Naive thymus-derived CD4-positive, alpha-beta T cell (primary cell): ENCODE measurements at regions not wholly inside any gene's neighbourhood (a gene's known extent, or its start where the extent isn't known, plus 50 kb on each side); places are given as distances from the start of the nearest gene placed in this dataset.

Experiments
- ATAC-seq: fragments of 150-1000 bp; cut with Tn5 transposase; 2 replicates; pipeline ENCODE4 v1.10.0; 2021; ENCODE audit warnings: mild to moderate bottlenecking, moderate library complexity
- CTCF ChIA-PET: fragments of 350-600 bp; sonication (Branson Sonifier 250); formaldehyde crosslinking; loops from one replicate; lab custom pipeline; 2021; ENCODE audit warnings: antibody characterized with exemption; lab: Charles Lee
- POLR2A ChIA-PET: fragments of 350-600 bp; sonication (Branson Sonifier 250); formaldehyde crosslinking; loops from one replicate; lab custom pipeline; 2021; ENCODE audit warnings: antibody characterized with exemption, inconsistent platforms; lab: Charles Lee
- DNase-seq, 9 donors: peaks; one replicate each; pipeline versions ENCODE4 v3.0.0 to v3.0.0-alpha.2; 2020 to 2022; ENCODE audit warnings: mixed read lengths in 1 of 9
- H3K27ac ChIP-seq: one replicate; pipeline ENCODE4 v1.7.0; 2013; ENCODE audit warnings: mild to moderate bottlenecking, low read depth, low read length, moderate library complexity
- H3K27me3 ChIP-seq, 2 donors: one replicate each; pipeline ENCODE4 v1.7.0; 2013; ENCODE audit warnings: low read length in 2 of 2, mild to moderate bottlenecking in 2 of 2, moderate library complexity in 2 of 2; ENCODE audit not compliant: control insufficient read depth in 2 of 2, insufficient read depth in 2 of 2
- H3K36me3 ChIP-seq, 3 experiments: 1 replicate in 2 of 3; 2 replicates in 1 of 3; pipeline ENCODE4 v1.7.0; 2013; ENCODE audit warnings: low read length in 3 of 3, mild to moderate bottlenecking in 3 of 3, moderate library complexity in 1 of 3; ENCODE audit not compliant: insufficient read depth in 3 of 3, control insufficient read depth in 2 of 3
- H3K4me1 ChIP-seq, 2 donors: one replicate each; pipeline ENCODE4 v1.7.0; 2013; ENCODE audit warnings: low read length in 2 of 2, mild to moderate bottlenecking in 2 of 2, moderate library complexity in 1 of 2; ENCODE audit not compliant: control insufficient read depth in 2 of 2, insufficient read depth in 2 of 2
- H3K4me3 ChIP-seq: 2 replicates; pipeline ENCODE4 v1.7.0; 2013; ENCODE audit warnings: mild to moderate bottlenecking, low read length
- H3K9me3 ChIP-seq, 3 experiments: 1 replicate in 2 of 3; 2 replicates in 1 of 3; pipeline ENCODE4 v1.7.0; 2013; ENCODE audit warnings: low read length in 3 of 3; ENCODE audit not compliant: control insufficient read depth in 2 of 3
- H3K27ac Mint-ChIP-seq, 9 donors: one replicate each; pipeline ENCODE4 v1.8.0; 2020 to 2022; ENCODE audit warnings: mixed read lengths in 9 of 9, mild to moderate bottlenecking in 8 of 9, moderate library complexity in 5 of 9, inconsistent platforms in 2 of 9
- H3K27me3 Mint-ChIP-seq, 5 donors: one replicate each; pipeline ENCODE4 v1.8.0; 2021 to 2022; ENCODE audit warnings: mixed read lengths in 5 of 5, mild to moderate bottlenecking in 1 of 5
- H3K36me3 Mint-ChIP-seq, 5 donors: one replicate each; pipeline ENCODE4 v1.8.0; 2020 to 2022; ENCODE audit warnings: mixed read lengths in 5 of 5, mild to moderate bottlenecking in 3 of 5, inconsistent platforms in 1 of 5
- H3K4me1 Mint-ChIP-seq, 7 donors: one replicate each; pipeline ENCODE4 v1.8.0; 2020 to 2022; ENCODE audit warnings: mixed read lengths in 7 of 7, mild to moderate bottlenecking in 3 of 7, inconsistent platforms in 1 of 7
- H3K4me3 Mint-ChIP-seq, 10 donors: one replicate each; pipeline ENCODE4 v1.8.0; 2020 to 2022; ENCODE audit warnings: mild to moderate bottlenecking in 10 of 10, mixed read lengths in 10 of 10, moderate library complexity in 6 of 10, inconsistent platforms in 2 of 10
- H3K9me3 Mint-ChIP-seq, 11 donors: one replicate each; pipeline ENCODE4 v1.8.0; 2020 to 2022; ENCODE audit warnings: mixed read lengths in 11 of 11, mild to moderate bottlenecking in 4 of 11, inconsistent platforms in 1 of 11, moderate library complexity in 1 of 11
- intact Hi-C, 2 donors: fragments of 100-400 bp; cut with micrococcal nuclease; formaldehyde crosslinking; loops; one replicate each; pipeline ENCODE4 v1.15.1; 2023

- Histone ChIP-seq H3K27ac (no peak overlapping the region), H3K36me3 (no peaks in the 10 kb centered on the region), H3K9me3 (no peaks in the 10 kb centered on the region), H3K4me3 (no peak overlapping the region), H3K27me3 (no peaks in the 10 kb centered on the region), H3K4me1 (no peaks in the 10 kb centered on the region)
- no peak for ATAC-seq
- CTCF ChIA-PET: no interaction called here
- no peaks in the 10 kb centered on the region for H3K36me3 Mint-ChIP-seq
- H3K4me3 Mint-ChIP-seq: no peak overlapping the region
- H3K9me3 Mint-ChIP-seq: no peaks in the 10 kb centered on the region
- no peak overlapping the region for H3K27ac Mint-ChIP-seq
- no peaks in the 10 kb centered on the region for H3K4me1 Mint-ChIP-seq
- peaks cover 0 to 20% (median 0%) of the 10 kb centered on the region in 5 donors for H3K27me3 Mint-ChIP-seq
- DNase-seq: no peak
- intact Hi-C loops: no loop called here
- POLR2A ChIA-PET: no interaction called here
These were observed 282.7 kb upstream of the VLDLR start for GRCh38 chr9:2338777-2339365.

- ATAC-seq (no peak), DNase-seq (no peak)
- H3K9me3 Mint-ChIP-seq: no peaks in the 10 kb centered on the region
- H3K4me1 ChIP-seq: no peaks in the 10 kb centered on the region
- no peak overlapping the region for H3K27ac Mint-ChIP-seq
- no peaks in the 10 kb centered on the region for H3K27me3 ChIP-seq
- intact Hi-C loops: no loop called here
- no peaks in the 10 kb centered on the region for H3K9me3 ChIP-seq
- POLR2A ChIA-PET: no interaction called here
- no peak overlapping the region for H3K4me3 Mint-ChIP-seq
- H3K36me3 ChIP-seq: no peaks in the 10 kb centered on the region
- CTCF ChIA-PET: no interaction called here
- no peaks in the 10 kb centered on the region for H3K4me1 Mint-ChIP-seq
- no peaks in the 10 kb centered on the region for H3K36me3 Mint-ChIP-seq
- no peak overlapping the region for H3K27ac ChIP-seq
- H3K27me3 Mint-ChIP-seq: peaks cover 0 to 20% (median 2%) of the 10 kb centered on the region in 5 donors
- H3K4me3 ChIP-seq: no peak overlapping the region
These were observed 282.2 kb upstream of the VLDLR start for GRCh38 chr9:2339416-2339815.

GRCh38 chr9:2340046-2340760, 281.4 kb upstream of the VLDLR start:
- H3K27ac ChIP-seq: no peak overlapping the region
- no peaks in the 10 kb centered on the region for H3K4me1 ChIP-seq
- no peak for DNase-seq
- Mint-ChIP-seq H3K27me3 (peaks cover 0 to 15% (median 2%) of the 10 kb centered on the region in 5 donors), H3K4me1 (no peaks in the 10 kb centered on the region), H3K36me3 (no peaks in the 10 kb centered on the region), H3K27ac (no peak overlapping the region), H3K9me3 (no peaks in the 10 kb centered on the region), H3K4me3 (no peak overlapping the region)
- H3K36me3 ChIP-seq: no peaks in the 10 kb centered on the region
- ChIA-PET CTCF (no interaction called here), POLR2A (no interaction called here)
- ATAC-seq: no peak
- no peaks in the 10 kb centered on the region for H3K27me3 ChIP-seq
- H3K4me3 ChIP-seq: no peak overlapping the region
- intact Hi-C loops: no loop called here
- H3K9me3 ChIP-seq: no peaks in the 10 kb centered on the region

GRCh38 chr9:2341126-2341525, 280.5 kb upstream of the VLDLR start:
- Histone ChIP-seq H3K4me1 (no peaks in the 10 kb centered on the region), H3K27ac (no peak overlapping the region), H3K9me3 (no peaks in the 10 kb centered on the region), H3K36me3 (no peaks in the 10 kb centered on the region), H3K27me3 (no peaks in the 10 kb centered on the region), H3K4me3 (no peak overlapping the region)
- CTCF ChIA-PET: no interaction called here
- peaks cover 0 to 1% (median 0%) of the 10 kb centered on the region in 11 donors for H3K9me3 Mint-ChIP-seq
- no peaks in the 10 kb centered on the region for H3K36me3 Mint-ChIP-seq
- H3K4me3 Mint-ChIP-seq: no peak overlapping the region
- H3K4me1 Mint-ChIP-seq: no peaks in the 10 kb centered on the region
- ATAC-seq (no peak), DNase-seq (no peak)
- POLR2A ChIA-PET: no interaction called here
- intact Hi-C loops: no loop called here
- no peak overlapping the region for H3K27ac Mint-ChIP-seq
- peaks cover 0 to 6% (median 0%) of the 10 kb centered on the region in 5 donors for H3K27me3 Mint-ChIP-seq

GRCh38 chr9:2341956-2342355, 279.6 kb upstream of the VLDLR start:
- Mint-ChIP-seq H3K9me3 (peaks cover 0 to 10% (median 0%) of the 10 kb centered on the region in 11 donors), H3K27ac (no peak overlapping the region), H3K27me3 (peaks cover 0 to 4% (median 0%) of the 10 kb centered on the region in 5 donors), H3K4me1 (no peaks in the 10 kb centered on the region), H3K4me3 (no peak overlapping the region), H3K36me3 (no peaks in the 10 kb centered on the region)
- ATAC-seq (no peak), DNase-seq (no peak)
- CTCF ChIA-PET: no interaction called here
- Histone ChIP-seq H3K4me3 (no peak overlapping the region), H3K9me3 (no peaks in the 10 kb centered on the region), H3K36me3 (no peaks in the 10 kb centered on the region), H3K4me1 (no peaks in the 10 kb centered on the region), H3K27ac (no peak overlapping the region), H3K27me3 (no peaks in the 10 kb centered on the region)
- POLR2A ChIA-PET: no interaction called here
- intact Hi-C loops: no loop called here

- no peaks in the 10 kb centered on the region for H3K36me3 ChIP-seq
- POLR2A ChIA-PET: no interaction called here
- no peak overlapping the region for H3K4me3 ChIP-seq
- no peak overlapping the region for H3K27ac Mint-ChIP-seq
- intact Hi-C loops: no loop called here
- ATAC-seq (no peak), DNase-seq (no peak)
- H3K9me3 Mint-ChIP-seq: peaks cover 0 to 27% (median 11%) of the 10 kb centered on the region in 11 donors
- H3K4me3 Mint-ChIP-seq: no peak overlapping the region
- peaks cover 0 to 6% (median 0%) of the 10 kb centered on the region in 3 experiments for H3K9me3 ChIP-seq
- H3K27me3 ChIP-seq: no peaks in the 10 kb centered on the region
- H3K27ac ChIP-seq: no peak overlapping the region
- no peaks in the 10 kb centered on the region for H3K4me1 Mint-ChIP-seq
- no peaks in the 10 kb centered on the region for H3K4me1 ChIP-seq
- CTCF ChIA-PET: no interaction called here
- H3K36me3 Mint-ChIP-seq: peaks cover 0 to 7% (median 0%) of the 10 kb centered on the region in 5 donors
- H3K27me3 Mint-ChIP-seq: peaks cover 0 to 4% (median 0%) of the 10 kb centered on the region in 5 donors
These were observed 277.8 kb upstream of the VLDLR start for GRCh38 chr9:2343756-2344155.

- Mint-ChIP-seq H3K27ac (no peak overlapping the region), H3K36me3 (peaks cover 0 to 7% (median 0%) of the 10 kb centered on the region in 5 donors), H3K4me1 (no peaks in the 10 kb centered on the region), H3K27me3 (peaks cover 0 to 4% (median 0%) of the 10 kb centered on the region in 5 donors), H3K4me3 (no peak overlapping the region), H3K9me3 (peaks cover 0 to 32% (median 12%) of the 10 kb centered on the region in 11 donors)
- CTCF ChIA-PET: no interaction called here
- Histone ChIP-seq H3K27me3 (no peaks in the 10 kb centered on the region), H3K9me3 (peaks cover 0 to 6% (median 0%) of the 10 kb centered on the region in 3 experiments), H3K27ac (no peak overlapping the region), H3K4me1 (no peaks in the 10 kb centered on the region), H3K4me3 (no peak overlapping the region), H3K36me3 (no peaks in the 10 kb centered on the region)
- DNase-seq (no peak), ATAC-seq (no peak)
- POLR2A ChIA-PET: no interaction called here
- intact Hi-C loops: no loop called here
These were observed 277.2 kb upstream of the VLDLR start for GRCh38 chr9:2344436-2344835.
